PC-9 (cell line): ENCODE measurements at regions not wholly inside any gene's neighbourhood (a gene's known extent, or its start where the extent isn't known, plus 50 kb on each side); places are given as distances from the start of the nearest gene placed in this dataset.
"Not testable (repeated sequence)": the region's sequence is repeated elsewhere in the genome, so short reads cannot be mapped to it uniquely, and the experiment has no call there.

ENCODE experiments used
- BruUV-seq: library from RNA; stranded (reverse); fragments of 400-500 nt; replicated peaks from 2 replicates; lab custom pipeline; 2021; lab: Mats Ljungman, UMichigan
- CTCF ChIA-PET: fragments of 300-600 bp; sonication (Branson Sonifier 250); formaldehyde crosslinking; loops from one replicate; lab custom pipeline; 2022; ENCODE audit warnings: antibody characterized with exemption; lab: Charles Lee
- POLR2A ChIA-PET: fragments of 300-600 bp; sonication (Branson Sonifier 250); formaldehyde crosslinking; loops from one replicate; lab custom pipeline; 2022; ENCODE audit warnings: antibody characterized with exemption; ENCODE audit not compliant: unreplicated experiment; lab: Charles Lee
- DNase-seq, 2 experiments: peaks; one replicate each; pipeline versions ENCODE4 v3.0.0 to v3.0.0-alpha.2; 2015 to 2022; ENCODE audit warnings: mixed read lengths in 1 of 2
- H2AFZ ChIP-seq: fragments of 200-600 bp; sonication (generic); 2 replicates; pipeline ENCODE4 v1.8.1; 2017; ENCODE audit warnings: antibody characterized with exemption
- H3F3A ChIP-seq: fragments of 200-600 bp; sonication (generic); 2 replicates; pipeline ENCODE4 v1.8.1; 2017; ENCODE audit warnings: antibody characterized with exemption, mild to moderate bottlenecking, low read depth; ENCODE audit not compliant: insufficient read depth
- H3K27ac ChIP-seq: fragments of 200-600 bp; sonication (generic); 2 replicates; pipeline ENCODE4 v1.6.1; 2016; ENCODE audit warnings: mixed run types
- H3K27me3 ChIP-seq: fragments of 200-600 bp; sonication (generic); 2 replicates; pipeline ENCODE4 v1.6.1; 2016; ENCODE audit warnings: low read depth, mixed run types; ENCODE audit not compliant: insufficient read depth
- H3K36me3 ChIP-seq: fragments of 200-600 bp; sonication (generic); 2 replicates; pipeline ENCODE4 v1.6.1; 2016; ENCODE audit warnings: low read depth, mixed run types
- H3K4me1 ChIP-seq: fragments of 200-600 bp; sonication (generic); replicated peaks from 2 replicates; pipeline ENCODE4 v1.6.1; 2016; ENCODE audit warnings: mixed run types; ENCODE audit not compliant: insufficient read depth
- H3K4me2 ChIP-seq: fragments of 200-600 bp; sonication (generic); 2 replicates; pipeline ENCODE4 v1.6.1; 2017; ENCODE audit warnings: mixed run types
- H3K4me3 ChIP-seq: fragments of 200-600 bp; sonication (generic); 2 replicates; pipeline ENCODE4 v1.6.1; 2016; ENCODE audit warnings: mixed run types
- H3K79me2 ChIP-seq: fragments of 200-600 bp; sonication (generic); 2 replicates; pipeline ENCODE4 v1.6.1; 2017; ENCODE audit warnings: low read depth, mixed run types
- H3K9me2 ChIP-seq: fragments of 200-600 bp; sonication (generic); 2 replicates; pipeline ENCODE4 v1.8.1; 2017; ENCODE audit warnings: mild to moderate bottlenecking; ENCODE audit not compliant: insufficient read depth
- H3K9me3 ChIP-seq: fragments of 200-600 bp; sonication (generic); 2 replicates; pipeline ENCODE4 v1.8.1; 2016; ENCODE audit warnings: low read depth; ENCODE audit not compliant: insufficient read depth
- H4K20me1 ChIP-seq: fragments of 200-600 bp; sonication (generic); 2 replicates; pipeline ENCODE4 v1.8.1; 2017; ENCODE audit not compliant: insufficient read depth
- CTCF ChIP-seq: fragments of 200-600 bp; sonication (generic); conservative IDR thresholded peaks from 2 replicates; pipeline ENCODE4 v1.6.1; 2017; ENCODE audit warnings: mixed run types, antibody characterized with exemption, mild to moderate bottlenecking, moderate library complexity
- EZH2 ChIP-seq: fragments of 200-600 bp; sonication (generic); IDR thresholded peaks from 2 replicates; pipeline ENCODE4 v1.8.0; 2017; ENCODE audit warnings: antibody characterized with exemption, low read depth
- intact Hi-C: fragments of 100-400 bp; cut with micrococcal nuclease; formaldehyde crosslinking; loops from one replicate; pipeline ENCODE4 v1.10.0; 2022; ENCODE audit not compliant: unreplicated experiment

GRCh38 chr18:40258311-40258710 is 1696.7 kb upstream of the PIK3C3 start:
- ChIA-PET CTCF (no interaction called here), POLR2A (no interaction called here)
- BruUV-seq = no TSS peak
- no peak for DNase-seq
- intact Hi-C loops = no loop called here
- Histone ChIP-seq H3K4me2 (no peak overlapping the region), H2AFZ (no peak overlapping the region), H4K20me1 (no peaks in the 10 kb centered on the region), H3K36me3 (no peaks in the 10 kb centered on the region), H3K4me1 (no peaks in the 10 kb centered on the region), H3K27me3 (no peaks in the 10 kb centered on the region), H3K79me2 (no peaks in the 10 kb centered on the region), H3K9me3 (no peaks in the 10 kb centered on the region), H3K27ac (no peak overlapping the region), H3K4me3 (no peak overlapping the region), H3K9me2 (no peaks in the 10 kb centered on the region), H3F3A (no peaks in the 10 kb centered on the region)
- TF ChIP-seq EZH2 (no peak), CTCF (no peak)

DNA sequence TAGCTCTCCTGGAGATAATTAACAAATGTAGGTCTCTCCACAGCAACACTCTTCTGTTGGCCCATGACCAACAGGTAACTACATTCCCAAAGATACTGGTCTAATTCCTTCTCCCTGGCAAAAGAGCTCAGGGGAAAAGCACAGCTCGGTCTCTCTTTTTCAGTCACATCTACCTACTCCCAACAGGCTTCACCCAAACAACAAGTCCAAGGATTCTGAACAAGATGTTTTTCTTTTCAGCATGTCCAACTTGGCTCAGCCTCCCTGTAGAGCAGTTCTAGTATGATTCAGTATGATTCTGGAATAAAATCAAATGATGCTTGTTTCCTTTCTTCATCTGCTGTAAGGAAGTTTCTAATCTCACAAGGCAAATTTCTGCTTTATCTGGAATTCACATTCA is 1704.8 kb upstream of the PIK3C3 start:
- no TSS peak for BruUV-seq
- H3K9me2 ChIP-seq = no peaks in the 10 kb centered on the region
- TF ChIP-seq EZH2 (no peak), CTCF (no peak)
- H3F3A ChIP-seq = no peaks in the 10 kb centered on the region
- POLR2A ChIA-PET = no interaction called here
- no peaks in the 10 kb centered on the region for H3K79me2 ChIP-seq
- no peaks in the 10 kb centered on the region for H4K20me1 ChIP-seq
- DNase-seq = no peak
- no peaks in the 10 kb centered on the region for H3K9me3 ChIP-seq
- no peak overlapping the region for H3K4me2 ChIP-seq
- CTCF ChIA-PET = no interaction called here
- H3K4me1 ChIP-seq = no peaks in the 10 kb centered on the region
- no peaks in the 10 kb centered on the region for H3K36me3 ChIP-seq
- no peaks in the 10 kb centered on the region for H3K27me3 ChIP-seq
- H3K27ac ChIP-seq = no peak overlapping the region
- H2AFZ ChIP-seq = no peak overlapping the region
- intact Hi-C loops = no loop called here
- no peak overlapping the region for H3K4me3 ChIP-seq

DNA sequence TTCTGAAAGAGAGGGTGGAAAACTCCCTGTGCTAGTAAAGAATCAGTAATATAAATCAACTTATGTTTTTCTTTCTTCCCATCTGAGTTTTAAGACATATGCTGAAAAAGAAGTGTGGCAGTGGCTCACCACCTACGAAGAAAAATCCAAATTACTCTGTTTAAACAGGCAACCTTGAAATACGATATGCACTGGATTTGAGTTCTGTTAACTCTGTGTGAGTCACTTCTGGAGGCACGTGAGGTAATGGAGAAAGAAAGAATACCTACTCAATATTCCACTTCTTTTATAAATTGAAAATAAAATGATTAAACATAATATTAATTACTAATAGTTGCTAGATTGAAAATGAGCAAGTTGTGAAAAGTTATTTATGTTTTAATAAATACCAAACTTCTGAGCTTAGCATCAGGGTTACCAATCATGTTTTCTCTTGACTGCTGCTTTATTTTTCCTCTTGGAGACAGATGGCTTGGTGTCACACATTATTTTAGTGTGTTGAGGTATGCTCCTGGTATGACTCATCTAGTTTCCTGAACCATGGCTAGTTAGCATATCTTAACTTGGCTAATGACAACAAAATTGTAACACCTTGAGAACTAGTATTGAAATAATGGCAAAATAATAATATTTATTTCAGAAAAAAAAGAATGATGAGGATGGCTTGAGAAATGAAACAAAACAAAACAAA is 1705.5 kb upstream of the PIK3C3 start:
- H3K4me1 ChIP-seq = no peaks in the 10 kb centered on the region
- H3K4me3 ChIP-seq = no peak overlapping the region
- intact Hi-C loops = no loop called here
- no peaks in the 10 kb centered on the region for H3K9me3 ChIP-seq
- H3K79me2 ChIP-seq = no peaks in the 10 kb centered on the region
- H3K36me3 ChIP-seq = no peaks in the 10 kb centered on the region
- POLR2A ChIA-PET = no interaction called here
- DNase-seq = no peak
- H2AFZ ChIP-seq = no peak overlapping the region
- no peaks in the 10 kb centered on the region for H3K9me2 ChIP-seq
- H3K27ac ChIP-seq = no peak overlapping the region
- no peaks in the 10 kb centered on the region for H4K20me1 ChIP-seq
- BruUV-seq = no TSS peak
- TF ChIP-seq EZH2 = no peak
- TF ChIP-seq CTCF = no peak
- H3F3A ChIP-seq = no peaks in the 10 kb centered on the region
- no peaks in the 10 kb centered on the region for H3K27me3 ChIP-seq
- H3K4me2 ChIP-seq = no peak overlapping the region
- CTCF ChIA-PET = no interaction called here

DNA sequence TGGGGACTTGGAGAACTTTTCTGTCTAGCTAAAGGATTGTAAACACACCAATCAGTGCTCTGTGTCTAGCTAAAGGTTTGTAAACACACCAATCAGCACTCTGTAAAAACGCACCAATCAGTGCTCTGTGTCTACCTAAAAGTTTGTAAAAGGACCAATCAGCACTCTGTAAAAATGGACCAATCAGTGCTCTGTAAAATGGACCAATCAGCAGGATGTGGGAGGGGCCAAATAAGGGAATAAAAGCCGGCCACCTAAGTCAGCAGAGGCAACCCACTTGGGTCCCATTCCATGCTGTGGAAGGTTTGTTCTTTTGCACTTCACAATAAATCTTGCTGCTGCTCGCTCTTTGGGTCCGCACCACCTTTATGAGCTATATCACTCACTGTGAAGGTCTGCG is 1709.4 kb upstream of the PIK3C3 start:
- H3K4me2 ChIP-seq, H3K9me2 ChIP-seq, DNase-seq, BruUV-seq, H3K4me3 ChIP-seq, H4K20me1 ChIP-seq, H3K36me3 ChIP-seq, H3K27ac ChIP-seq, POLR2A ChIA-PET, H3K9me3 ChIP-seq, H3K79me2 ChIP-seq, intact Hi-C loops, H3K4me1 ChIP-seq, H3K27me3 ChIP-seq, H3F3A ChIP-seq, H2AFZ ChIP-seq, CTCF ChIA-PET: not testable (repeated sequence)
